Stimulated activated CD4-positive, alpha-beta T cell treated with anti-CD3 and anti-CD28 coated beads, Interleukin-12 subunit alpha, Interleukin-12 subunit beta, amount 100 ng/mL, for 24 hours (primary cell): ENCODE measurements at regions not wholly inside any gene's neighbourhood (a gene's known extent, or its start where the extent isn't known, plus 50 kb on each side); places are given as distances from the start of the nearest gene placed in this dataset.

ENCODE experiments used
- DNase-seq, 2 experiments: peaks; one replicate each; pipeline ENCODE4 v3.0.0-alpha.2; 2020; ENCODE audit warnings: low read depth in 2 of 2

GRCh38 chr9:79012561-79012960, 559.2 kb upstream of the TLE4 start:
- DNase-seq: no peak

- DNase-seq: no peak
Measured at GRCh38 chr9:79013715-79014610, 557.8 kb upstream of the TLE4 start.

- DNase-seq: no peak
Measured at GRCh38 chr9:79014929-79015699, 556.7 kb upstream of the TLE4 start.

- no peak for DNase-seq
Measured at GRCh38 chr9:79015951-79016350, 555.8 kb upstream of the TLE4 start.

GRCh38 chr9:79020276-79020675, 551.5 kb upstream of the TLE4 start:
- no peak for DNase-seq

- DNase-seq: no peak
Measured at GRCh38 chr9:79021084-79021483, 550.7 kb upstream of the TLE4 start.

GRCh38 chr9:79023134-79023580, 548.6 kb upstream of the TLE4 start:
- no peak for DNase-seq

- DNase-seq: no peak
Measured at GRCh38 chr9:79026316-79026715, 545.4 kb upstream of the TLE4 start.

GRCh38 chr9:79028101-79028500, 543.7 kb upstream of the TLE4 start:
- no peak for DNase-seq

- DNase-seq: no peak
Measured at GRCh38 chr9:79034583-79034982, 537.2 kb upstream of the TLE4 start.

GRCh38 chr9:79037338-79037737, 534.4 kb upstream of the TLE4 start:
- DNase-seq: no peak

- DNase-seq: no peak
Measured at GRCh38 chr9:79040671-79041070, 531.1 kb upstream of the TLE4 start.

- no peak for DNase-seq
Measured at GRCh38 chr9:79041266-79041665, 530.5 kb upstream of the TLE4 start.

- no peak for DNase-seq
Measured at GRCh38 chr9:79043916-79044315, 527.8 kb upstream of the TLE4 start.

- no peak for DNase-seq
Measured at GRCh38 chr9:79046401-79046800, 525.4 kb upstream of the TLE4 start.

GRCh38 chr9:79049371-79049770, 522.4 kb upstream of the TLE4 start:
- no peak for DNase-seq

- no peak for DNase-seq
Measured at GRCh38 chr9:79053598-79053997, 518.2 kb upstream of the TLE4 start.

- DNase-seq: no peak
Measured at GRCh38 chr9:79054500-79054899, 517.3 kb upstream of the TLE4 start.

- no peak for DNase-seq
Measured at GRCh38 chr9:79056041-79056440, 515.7 kb upstream of the TLE4 start.

- DNase-seq: no peak
Measured at GRCh38 chr9:79057576-79057975, 514.2 kb upstream of the TLE4 start.

GRCh38 chr9:79060766-79061165, 511.0 kb upstream of the TLE4 start:
- DNase-seq: no peak

- DNase-seq: no peak
Measured at GRCh38 chr9:79061752-79062616, 509.8 kb upstream of the TLE4 start.
